ENCODE measurements at regions not wholly inside any gene's neighbourhood (a gene's known extent, or its start where the extent isn't known, plus 50 kb on each side); places are given as distances from the start of the nearest gene placed in this dataset.

DNA sequence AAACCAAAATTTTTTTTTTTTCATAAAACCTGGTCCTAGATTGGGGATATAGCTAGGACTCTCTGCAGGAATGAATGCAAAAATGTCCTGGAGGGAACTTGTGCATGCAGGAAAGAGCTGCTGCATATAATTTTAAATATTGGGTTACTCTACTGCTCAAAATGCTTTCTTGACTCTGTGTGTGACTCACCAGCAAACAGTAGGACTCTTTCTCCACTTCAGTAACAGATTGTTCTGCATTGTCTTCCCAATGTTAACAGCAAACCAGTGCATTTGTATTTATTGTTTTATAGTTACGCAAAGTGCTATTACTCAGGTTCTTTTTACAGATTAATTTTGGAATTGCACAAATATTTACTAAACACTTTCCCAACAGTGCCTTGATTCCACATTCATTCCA is 163.7 kb upstream of the KL start:
- SMC1A ChIA-PET (ENCODE audit: uncharacterized antibody, unreplicated experiment), result interaction anchor here (0.7 to 1.7 kb wide), 5 partner anchors 10 to 116 kb away, joined by 3 to 8 read pairs (median 3); no protein-coding TSS in a partner anchor
- intact Hi-C loops (cut with micrococcal nuclease; ENCODE audit: unreplicated experiment), result no loop called here
- POLR2A ChIA-PET, result no interaction called here

DNA sequence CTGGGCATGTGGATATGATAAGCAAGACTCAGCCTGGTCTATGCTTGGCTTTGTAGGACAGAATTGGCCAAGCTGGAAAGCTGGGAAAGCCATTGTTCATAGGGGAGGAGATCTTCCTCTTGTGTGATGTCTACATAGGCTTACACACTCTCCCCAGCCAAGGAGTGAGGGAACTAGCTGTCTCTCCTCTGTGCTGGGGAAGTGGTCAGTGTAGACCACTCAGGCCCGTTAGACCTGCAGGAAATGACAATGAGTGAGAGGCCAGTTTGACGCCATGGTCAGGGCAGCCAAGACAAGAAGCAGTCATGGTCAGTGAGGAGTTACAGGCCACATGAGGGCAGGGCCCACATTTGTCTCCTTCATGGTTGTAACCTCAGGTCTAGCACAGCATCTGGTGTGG is 159.1 kb upstream of the KL start:
- H4K20me1 ChIP-seq (ENCODE audit: control insufficient read depth, insufficient read depth), result no peaks in the 10 kb centered on the region
- no peak overlapping the region for H3K4me3 ChIP-seq
- SMC1A ChIA-PET (ENCODE audit: uncharacterized antibody, unreplicated experiment), result no interaction called here
- no peak for ATAC-seq
- H3K4me2 ChIP-seq (ENCODE audit: control insufficient read depth, insufficient read depth), result no peak overlapping the region
- H3K27me3 ChIP-seq (replicated peaks in 1 of 2; ENCODE audit: control insufficient read depth in 2 of 2, insufficient read depth in 2 of 2, low read length in 1 of 2), result no peaks in the 10 kb centered on the region
- POLR2A ChIA-PET, result no interaction called here
- FAIRE-seq, result no peak
- intact Hi-C loops (cut with micrococcal nuclease; ENCODE audit: unreplicated experiment), result no loop called here
- in situ Hi-C loops (cut with MboI), result no loop called here
- no peak overlapping the region for H2AFZ ChIP-seq (ENCODE audit: control insufficient read depth, low read depth, low read length)
- no peak for DNase-seq (ENCODE audit: low read depth, low spot score)
- no TSS peak for BruUV-seq (replicated peaks)
- 13% methylated on average over 2 of the region's 2 CpGs for WGBS (ENCODE audit: insufficient coverage, insufficient replicate concordance, low lambda C conversion rate, missing lambda C conversion rate)
- RAD21 ChIA-PET (ENCODE audit: unreplicated experiment), result no interaction called here
- no peaks in the 10 kb centered on the region for H3K79me2 ChIP-seq (ENCODE audit: control insufficient read depth, insufficient read depth, low read length)
- H3K4me1 ChIP-seq (ENCODE audit: control insufficient read depth, insufficient read depth, low read length), result no peaks in the 10 kb centered on the region
- no peaks in the 10 kb centered on the region for H3K36me3 ChIP-seq (ENCODE audit: control insufficient read depth in 2 of 2, insufficient read depth in 2 of 2, low read length in 1 of 2)
- peaks cover 6% of the 10 kb centered on the region; the same call in 2 of the 3 replicates for H3K9me3 ChIP-seq (replicated peaks; ENCODE audit: control insufficient read depth, insufficient read depth, low read length)
- no peak overlapping the region for H3K9ac ChIP-seq (ENCODE audit: control insufficient read depth, insufficient read depth, low read length)
- H3K27ac ChIP-seq (ENCODE audit: control insufficient read depth, insufficient read depth), result no peak overlapping the region
- CTCF ChIA-PET, result no interaction called here
- TF ChIP-seq MEF2B (IDR thresholded peaks at IDR 0.05; ENCODE audit: partially characterized antibody, poor library complexity, severe bottlenecking) (no peak), BACH1 (IDR thresholded peaks at IDR 0.05; ENCODE audit: borderline replicate concordance) (no peak), STAT3 (IDR thresholded peaks at IDR 0.05; ENCODE audit: low read depth, low read length) (no peak), ZNF24 (IDR thresholded peaks at IDR 0.05) (no peak), POLR2A (IDR thresholded peaks at IDR 0.05; ENCODE audit: low read depth, low read length) (no peak)
- TF ChIP-seq, protein P1, sequence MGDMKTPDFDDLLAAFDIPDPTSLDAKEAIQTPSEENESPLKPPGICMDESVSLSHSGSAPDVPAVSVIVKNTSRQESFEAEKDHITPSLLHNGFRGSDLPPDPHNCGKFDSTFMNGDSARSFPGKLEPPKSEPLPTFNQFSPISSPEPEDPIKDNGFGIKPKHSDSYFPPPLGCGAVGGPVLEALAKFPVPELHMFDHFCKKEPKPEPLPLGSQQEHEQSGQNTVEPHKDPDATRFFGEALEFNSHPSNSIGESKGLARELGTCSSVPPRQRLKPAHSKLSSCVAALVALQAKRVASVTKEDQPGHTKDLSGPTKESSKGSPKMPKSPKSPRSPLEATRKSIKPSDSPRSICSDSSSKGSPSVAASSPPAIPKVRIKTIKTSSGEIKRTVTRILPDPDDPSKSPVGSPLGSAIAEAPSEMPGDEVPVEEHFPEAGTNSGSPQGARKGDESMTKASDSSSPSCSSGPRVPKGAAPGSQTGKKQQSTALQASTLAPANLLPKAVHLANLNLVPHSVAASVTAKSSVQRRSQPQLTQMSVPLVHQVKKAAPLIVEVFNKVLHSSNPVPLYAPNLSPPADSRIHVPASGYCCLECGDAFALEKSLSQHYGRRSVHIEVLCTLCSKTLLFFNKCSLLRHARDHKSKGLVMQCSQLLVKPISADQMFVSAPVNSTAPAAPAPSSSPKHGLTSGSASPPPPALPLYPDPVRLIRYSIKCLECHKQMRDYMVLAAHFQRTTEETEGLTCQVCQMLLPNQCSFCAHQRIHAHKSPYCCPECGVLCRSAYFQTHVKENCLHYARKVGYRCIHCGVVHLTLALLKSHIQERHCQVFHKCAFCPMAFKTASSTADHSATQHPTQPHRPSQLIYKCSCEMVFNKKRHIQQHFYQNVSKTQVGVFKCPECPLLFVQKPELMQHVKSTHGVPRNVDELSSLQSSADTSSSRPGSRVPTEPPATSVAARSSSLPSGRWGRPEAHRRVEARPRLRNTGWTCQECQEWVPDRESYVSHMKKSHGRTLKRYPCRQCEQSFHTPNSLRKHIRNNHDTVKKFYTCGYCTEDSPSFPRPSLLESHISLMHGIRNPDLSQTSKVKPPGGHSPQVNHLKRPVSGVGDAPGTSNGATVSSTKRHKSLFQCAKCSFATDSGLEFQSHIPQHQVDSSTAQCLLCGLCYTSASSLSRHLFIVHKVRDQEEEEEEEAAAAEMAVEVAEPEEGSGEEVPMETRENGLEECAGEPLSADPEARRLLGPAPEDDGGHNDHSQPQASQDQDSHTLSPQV (IDR thresholded peaks at IDR 0.05), result no peak

More for the DNA sequence above, 163.7 kb upstream of the KL start:
- WGBS (ENCODE audit: insufficient coverage, insufficient replicate concordance, low lambda C conversion rate, missing lambda C conversion rate), result 100% methylated on average over 1 of the region's 1 CpG
- Histone ChIP-seq H3K27me3 (replicated peaks in 1 of 2; ENCODE audit: control insufficient read depth in 2 of 2, insufficient read depth in 2 of 2, low read length in 1 of 2) (no peaks in the 10 kb centered on the region), H3K79me2 (ENCODE audit: control insufficient read depth, insufficient read depth, low read length) (no peaks in the 10 kb centered on the region), H2AFZ (ENCODE audit: control insufficient read depth, low read depth, low read length) (no peak overlapping the region), H4K20me1 (ENCODE audit: control insufficient read depth, insufficient read depth) (no peaks in the 10 kb centered on the region), H3K9me3 (replicated peaks; ENCODE audit: control insufficient read depth, insufficient read depth, low read length) (no peaks in the 10 kb centered on the region; the same call in 2 of the 3 replicates), H3K9ac (ENCODE audit: control insufficient read depth, insufficient read depth, low read length) (no peak overlapping the region), H3K4me3 (no peak overlapping the region), H3K36me3 (ENCODE audit: control insufficient read depth in 2 of 2, insufficient read depth in 2 of 2, low read length in 1 of 2) (no peaks in the 10 kb centered on the region), H3K4me2 (ENCODE audit: control insufficient read depth, insufficient read depth) (no peak overlapping the region), H3K4me1 (ENCODE audit: control insufficient read depth, insufficient read depth, low read length) (no peaks in the 10 kb centered on the region), H3K27ac (ENCODE audit: control insufficient read depth, insufficient read depth) (no peak overlapping the region)
- no peak for TF ChIP-seq POLR2AphosphoS5 (IDR thresholded peaks at IDR 0.05; ENCODE audit: low read length)
- TF ChIP-seq DPF2 (IDR thresholded peaks at IDR 0.05), result no peak
- no peak for TF ChIP-seq STAT3 (IDR thresholded peaks at IDR 0.05; ENCODE audit: low read depth, low read length)
- TF ChIP-seq, protein P2, sequence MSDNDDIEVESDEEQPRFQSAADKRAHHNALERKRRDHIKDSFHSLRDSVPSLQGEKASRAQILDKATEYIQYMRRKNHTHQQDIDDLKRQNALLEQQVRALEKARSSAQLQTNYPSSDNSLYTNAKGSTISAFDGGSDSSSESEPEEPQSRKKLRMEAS (IDR thresholded peaks at IDR 0.05; ENCODE audit: low read depth, low read length), result no peak
- TF ChIP-seq, protein P3, sequence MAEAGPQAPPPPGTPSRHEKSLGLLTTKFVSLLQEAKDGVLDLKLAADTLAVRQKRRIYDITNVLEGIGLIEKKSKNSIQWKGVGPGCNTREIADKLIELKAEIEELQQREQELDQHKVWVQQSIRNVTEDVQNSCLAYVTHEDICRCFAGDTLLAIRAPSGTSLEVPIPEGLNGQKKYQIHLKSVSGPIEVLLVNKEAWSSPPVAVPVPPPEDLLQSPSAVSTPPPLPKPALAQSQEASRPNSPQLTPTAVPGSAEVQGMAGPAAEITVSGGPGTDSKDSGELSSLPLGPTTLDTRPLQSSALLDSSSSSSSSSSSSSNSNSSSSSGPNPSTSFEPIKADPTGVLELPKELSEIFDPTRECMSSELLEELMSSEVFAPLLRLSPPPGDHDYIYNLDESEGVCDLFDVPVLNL (IDR thresholded peaks at IDR 0.05; ENCODE audit: low read depth, low read length), result no peak
- TF ChIP-seq TCF7 (IDR thresholded peaks at IDR 0.05; ENCODE audit: borderline replicate concordance), result no peak
- ATAC-seq (no peak), FAIRE-seq (no peak), DNase-seq (ENCODE audit: low read depth, low spot score) (no peak)
- in situ Hi-C loops (cut with MboI), result no loop called here
- CTCF ChIA-PET, result interaction anchor here (0.9 to 1.6 kb wide), 7 partner anchors 9 to 226 kb away, joined by 3 to 6 read pairs (median 4); no protein-coding TSS in a partner anchor
- RAD21 ChIA-PET (ENCODE audit: unreplicated experiment), result interaction anchor here (0.8 to 1.1 kb wide), 2 partner anchors 41 to 811 kb away, joined by 3 read pairs; no protein-coding TSS in a partner anchor
- BruUV-seq (replicated peaks), result no TSS peak
